GM12872 (cell line): ENCODE measurements at regions not wholly inside any gene's neighbourhood (a gene's known extent, or its start where the extent isn't known, plus 50 kb on each side); places are given as distances from the start of the nearest gene placed in this dataset.

Experiments
- TF ChIP-seq, protein P1 (sequence below): IDR thresholded peaks from 3 replicates; pipeline ENCODE4 v1.5.1; 2011; ENCODE audit warnings: low read depth, mild to moderate bottlenecking, low read length, moderate library complexity; ENCODE audit not compliant: insufficient read depth

DNA sequence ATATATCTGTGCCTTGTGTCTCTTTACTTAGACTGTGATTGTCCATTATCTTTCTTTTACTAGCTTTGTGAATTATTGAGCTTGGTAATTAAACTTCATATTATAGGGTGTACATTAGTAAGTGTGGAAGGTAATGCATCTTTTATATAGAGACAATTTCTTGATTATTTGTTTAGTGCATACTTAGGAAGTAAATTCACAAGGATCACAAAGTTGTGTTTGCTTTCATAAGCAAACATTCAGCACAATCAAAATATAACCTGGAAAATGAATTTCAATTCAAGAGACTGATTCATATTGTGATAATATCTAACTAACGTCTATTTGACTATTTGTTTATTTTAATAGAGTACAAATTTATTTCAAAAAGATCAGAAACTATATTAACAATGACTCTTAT, 749.9 kb upstream of the NUDT12 start:
- TF ChIP-seq, protein P1, sequence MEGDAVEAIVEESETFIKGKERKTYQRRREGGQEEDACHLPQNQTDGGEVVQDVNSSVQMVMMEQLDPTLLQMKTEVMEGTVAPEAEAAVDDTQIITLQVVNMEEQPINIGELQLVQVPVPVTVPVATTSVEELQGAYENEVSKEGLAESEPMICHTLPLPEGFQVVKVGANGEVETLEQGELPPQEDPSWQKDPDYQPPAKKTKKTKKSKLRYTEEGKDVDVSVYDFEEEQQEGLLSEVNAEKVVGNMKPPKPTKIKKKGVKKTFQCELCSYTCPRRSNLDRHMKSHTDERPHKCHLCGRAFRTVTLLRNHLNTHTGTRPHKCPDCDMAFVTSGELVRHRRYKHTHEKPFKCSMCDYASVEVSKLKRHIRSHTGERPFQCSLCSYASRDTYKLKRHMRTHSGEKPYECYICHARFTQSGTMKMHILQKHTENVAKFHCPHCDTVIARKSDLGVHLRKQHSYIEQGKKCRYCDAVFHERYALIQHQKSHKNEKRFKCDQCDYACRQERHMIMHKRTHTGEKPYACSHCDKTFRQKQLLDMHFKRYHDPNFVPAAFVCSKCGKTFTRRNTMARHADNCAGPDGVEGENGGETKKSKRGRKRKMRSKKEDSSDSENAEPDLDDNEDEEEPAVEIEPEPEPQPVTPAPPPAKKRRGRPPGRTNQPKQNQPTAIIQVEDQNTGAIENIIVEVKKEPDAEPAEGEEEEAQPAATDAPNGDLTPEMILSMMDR = no peak

DNA sequence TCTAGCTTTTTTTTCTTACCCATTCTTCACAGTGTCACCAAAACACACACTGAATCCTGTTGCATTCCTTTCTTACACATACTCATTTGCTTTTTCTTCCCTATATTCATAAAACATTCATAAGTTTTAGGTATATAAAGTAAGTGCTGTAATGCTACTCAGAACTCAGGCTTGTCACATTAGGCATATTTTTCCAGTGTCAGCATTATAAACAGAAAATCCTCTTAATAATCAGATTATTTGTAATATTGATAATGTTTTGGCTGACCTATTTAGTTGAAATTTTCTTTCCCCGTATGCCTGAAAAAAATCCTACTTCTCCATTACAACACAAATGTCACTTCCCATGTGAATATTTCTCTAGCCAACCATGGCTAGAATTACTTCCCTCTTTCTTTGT, 743.0 kb upstream of the NUDT12 start:
- TF ChIP-seq, protein P1 = no peak

- TF ChIP-seq, protein P1 = no peak
These were observed 737.6 kb upstream of the NUDT12 start for GRCh38 chr5:104299998-104300706.

DNA sequence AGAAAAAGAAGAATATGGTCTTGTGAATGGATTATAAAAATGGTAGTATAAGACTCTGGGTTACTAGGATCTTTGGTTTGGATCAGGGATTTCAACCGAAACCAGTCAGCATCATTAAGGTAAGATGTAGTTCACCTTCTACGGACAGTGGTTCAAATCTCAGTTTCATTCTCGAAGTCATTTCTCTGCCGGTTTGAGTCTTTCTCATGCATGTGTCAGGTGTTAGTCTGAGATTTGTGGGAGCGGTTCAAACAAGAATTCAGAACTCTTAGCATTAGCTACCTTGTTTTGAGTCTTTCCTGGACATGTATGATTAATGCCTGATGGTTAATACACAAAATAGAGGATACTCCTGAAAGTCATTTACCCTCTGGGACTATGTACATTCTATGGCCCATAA, 735.9 kb upstream of the NUDT12 start:
- TF ChIP-seq, protein P1 = no peak

GRCh38 chr5:104297076-104297475, 734.5 kb upstream of the NUDT12 start:
- TF ChIP-seq, protein P1 = no peak

GRCh38 chr5:104295991-104296390, 733.4 kb upstream of the NUDT12 start:
- TF ChIP-seq, protein P1 = no peak

- TF ChIP-seq, protein P1 = no peak
These were observed 720.5 kb upstream of the NUDT12 start for GRCh38 chr5:104283136-104283535.
